Panc1 (cell line): ENCODE measurements at regions not wholly inside any gene's neighbourhood (a gene's known extent, or its start where the extent isn't known, plus 50 kb on each side); places are given as distances from the start of the nearest gene placed in this dataset.

ENCODE experiments used
- ATAC-seq: fragments of 200-7000 bp; cut with Tn5 transposase; 2 replicates; pipeline ENCODE4 v1.9.1; 2020; ENCODE audit warnings: mild to moderate bottlenecking, moderate library complexity
- BruUV-seq: library from RNA; stranded (reverse); fragments of 400-500 nt; replicated peaks from 2 replicates; lab custom pipeline; 2021; lab: Mats Ljungman, UMichigan
- CTCF ChIA-PET: fragments of 300-600 bp; sonication (Branson Sonifier 250); formaldehyde crosslinking; loops from one replicate; lab custom pipeline; 2022; ENCODE audit warnings: antibody characterized with exemption; lab: Charles Lee
- POLR2A ChIA-PET: fragments of 300-600 bp; sonication (Branson Sonifier 250); formaldehyde crosslinking; loops from one replicate; lab custom pipeline; 2022; ENCODE audit warnings: antibody characterized with exemption; lab: Charles Lee
- DNase-seq: peaks from one replicate; pipeline ENCODE4 v3.0.0-alpha.2; 2010; ENCODE audit warnings: low read depth, low spot score
- H3K27ac ChIP-seq: 2 replicates; pipeline ENCODE4 v1.5.1; 2011; ENCODE audit warnings: mild to moderate bottlenecking, low read length, inconsistent platforms
- H3K27me3 ChIP-seq: fragments of 200-500 bp; sonication (Bioruptor generic); 2 replicates; pipeline ENCODE4 v1.6.0; 2014; ENCODE audit warnings: low read length, inconsistent platforms; ENCODE audit not compliant: control insufficient read depth, insufficient read depth
- H3K36me3 ChIP-seq: fragments of 200-500 bp; sonication (Bioruptor generic); 2 replicates; pipeline ENCODE4 v1.5.1; 2014; ENCODE audit warnings: inconsistent platforms, mild to moderate bottlenecking, low read length, moderate library complexity; ENCODE audit not compliant: control insufficient read depth, insufficient read depth
- H3K4me1 ChIP-seq: 2 replicates; pipeline ENCODE4 v1.5.1; 2011; ENCODE audit warnings: inconsistent platforms, mild to moderate bottlenecking, low read length, moderate library complexity; ENCODE audit not compliant: control insufficient read depth, insufficient read depth
- H3K4me3 ChIP-seq, 2 experiments: 2 replicates each; pipeline ENCODE4 v1.5.1; 2011 to 2012; ENCODE audit warnings: low read depth in 2 of 2, low read length in 2 of 2, mild to moderate bottlenecking in 2 of 2, inconsistent platforms in 1 of 2, moderate library complexity in 1 of 2
- H3K9me3 ChIP-seq: fragments of 200-500 bp; sonication (Bioruptor generic); 2 replicates; pipeline ENCODE4 v1.5.1; 2014; ENCODE audit warnings: low read depth, mild to moderate bottlenecking, inconsistent platforms, low read length, moderate library complexity; ENCODE audit not compliant: control insufficient read depth, insufficient read depth
- POLR2AphosphoS5 ChIP-seq: IDR thresholded peaks from 2 replicates; pipeline ENCODE4 v1.6.1; 2012; ENCODE audit warnings: mild to moderate bottlenecking, low read depth, low read length, moderate library complexity
- SIN3A ChIP-seq: IDR thresholded peaks from 2 replicates; pipeline ENCODE4 v1.6.1; 2012; ENCODE audit warnings: low read depth, mild to moderate bottlenecking, low read length, moderate library complexity, borderline replicate concordance; ENCODE audit not compliant: insufficient read depth
- TCF7L2 ChIP-seq: IDR thresholded peaks from 2 replicates; pipeline ENCODE4 v1.6.1; 2011; ENCODE audit warnings: mild to moderate bottlenecking, low read depth, low read length, inconsistent platforms
- in situ Hi-C: cut with HindIII; loops from 2 replicates; pipeline ENCODE4 v1.10.0; 2016; ENCODE audit warnings: low sequenced_read_pairs, low pct_unique_long_range_greater_than_20kb
- intact Hi-C: fragments of 100-400 bp; cut with micrococcal nuclease; formaldehyde crosslinking; loops from one replicate; pipeline ENCODE4 v1.10.0; 2022; ENCODE audit not compliant: unreplicated experiment
- TF ChIP-seq, protein P1 (sequence below), 2 experiments: IDR thresholded peaks; 2 replicates each; pipeline ENCODE4 v1.6.1; 2011 to 2012; ENCODE audit warnings: low read depth in 2 of 2, control low read depth in 1 of 2, low read length in 1 of 2, mild to moderate bottlenecking in 1 of 2, moderate library complexity in 1 of 2; ENCODE audit not compliant: insufficient read depth in 1 of 2
- TF ChIP-seq, protein P2 (sequence below): fragments of 450-650 bp; IDR thresholded peaks from 2 replicates; pipeline ENCODE4 v1.5.1; 2017; ENCODE audit warnings: mild to moderate bottlenecking

DNA sequence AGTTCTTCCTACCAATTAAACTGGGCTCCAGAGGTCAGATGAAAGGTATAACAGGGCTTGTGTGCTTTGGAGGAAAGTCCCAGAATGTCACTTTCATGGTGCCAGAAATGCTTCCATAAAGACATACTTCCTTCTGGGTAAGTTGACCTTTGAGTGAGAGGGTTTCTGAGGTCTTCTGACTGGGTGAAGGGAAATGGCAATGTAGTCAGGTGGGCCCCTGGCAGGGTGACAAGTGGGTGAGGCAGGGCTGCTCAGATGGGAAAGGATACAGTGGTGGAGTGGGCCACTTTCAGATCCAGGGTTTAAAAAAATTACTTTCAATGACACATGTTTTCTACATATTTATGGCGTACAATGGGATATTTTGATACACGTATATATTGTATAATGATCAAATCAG is 136.5 kb upstream of the PITX1 start:
- ATAC-seq, result no peak
- TF ChIP-seq TCF7L2 (no peak), POLR2AphosphoS5 (no peak), SIN3A (no peak)
- TF ChIP-seq, protein P1, sequence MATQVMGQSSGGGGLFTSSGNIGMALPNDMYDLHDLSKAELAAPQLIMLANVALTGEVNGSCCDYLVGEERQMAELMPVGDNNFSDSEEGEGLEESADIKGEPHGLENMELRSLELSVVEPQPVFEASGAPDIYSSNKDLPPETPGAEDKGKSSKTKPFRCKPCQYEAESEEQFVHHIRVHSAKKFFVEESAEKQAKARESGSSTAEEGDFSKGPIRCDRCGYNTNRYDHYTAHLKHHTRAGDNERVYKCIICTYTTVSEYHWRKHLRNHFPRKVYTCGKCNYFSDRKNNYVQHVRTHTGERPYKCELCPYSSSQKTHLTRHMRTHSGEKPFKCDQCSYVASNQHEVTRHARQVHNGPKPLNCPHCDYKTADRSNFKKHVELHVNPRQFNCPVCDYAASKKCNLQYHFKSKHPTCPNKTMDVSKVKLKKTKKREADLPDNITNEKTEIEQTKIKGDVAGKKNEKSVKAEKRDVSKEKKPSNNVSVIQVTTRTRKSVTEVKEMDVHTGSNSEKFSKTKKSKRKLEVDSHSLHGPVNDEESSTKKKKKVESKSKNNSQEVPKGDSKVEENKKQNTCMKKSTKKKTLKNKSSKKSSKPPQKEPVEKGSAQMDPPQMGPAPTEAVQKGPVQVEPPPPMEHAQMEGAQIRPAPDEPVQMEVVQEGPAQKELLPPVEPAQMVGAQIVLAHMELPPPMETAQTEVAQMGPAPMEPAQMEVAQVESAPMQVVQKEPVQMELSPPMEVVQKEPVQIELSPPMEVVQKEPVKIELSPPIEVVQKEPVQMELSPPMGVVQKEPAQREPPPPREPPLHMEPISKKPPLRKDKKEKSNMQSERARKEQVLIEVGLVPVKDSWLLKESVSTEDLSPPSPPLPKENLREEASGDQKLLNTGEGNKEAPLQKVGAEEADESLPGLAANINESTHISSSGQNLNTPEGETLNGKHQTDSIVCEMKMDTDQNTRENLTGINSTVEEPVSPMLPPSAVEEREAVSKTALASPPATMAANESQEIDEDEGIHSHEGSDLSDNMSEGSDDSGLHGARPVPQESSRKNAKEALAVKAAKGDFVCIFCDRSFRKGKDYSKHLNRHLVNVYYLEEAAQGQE (IDR thresholded peaks at IDR 0.05; ENCODE audit: insufficient read depth in 1 of 2, low read depth in 2 of 2, low read length in 1 of 2), result no peak
- TF ChIP-seq, protein P2, sequence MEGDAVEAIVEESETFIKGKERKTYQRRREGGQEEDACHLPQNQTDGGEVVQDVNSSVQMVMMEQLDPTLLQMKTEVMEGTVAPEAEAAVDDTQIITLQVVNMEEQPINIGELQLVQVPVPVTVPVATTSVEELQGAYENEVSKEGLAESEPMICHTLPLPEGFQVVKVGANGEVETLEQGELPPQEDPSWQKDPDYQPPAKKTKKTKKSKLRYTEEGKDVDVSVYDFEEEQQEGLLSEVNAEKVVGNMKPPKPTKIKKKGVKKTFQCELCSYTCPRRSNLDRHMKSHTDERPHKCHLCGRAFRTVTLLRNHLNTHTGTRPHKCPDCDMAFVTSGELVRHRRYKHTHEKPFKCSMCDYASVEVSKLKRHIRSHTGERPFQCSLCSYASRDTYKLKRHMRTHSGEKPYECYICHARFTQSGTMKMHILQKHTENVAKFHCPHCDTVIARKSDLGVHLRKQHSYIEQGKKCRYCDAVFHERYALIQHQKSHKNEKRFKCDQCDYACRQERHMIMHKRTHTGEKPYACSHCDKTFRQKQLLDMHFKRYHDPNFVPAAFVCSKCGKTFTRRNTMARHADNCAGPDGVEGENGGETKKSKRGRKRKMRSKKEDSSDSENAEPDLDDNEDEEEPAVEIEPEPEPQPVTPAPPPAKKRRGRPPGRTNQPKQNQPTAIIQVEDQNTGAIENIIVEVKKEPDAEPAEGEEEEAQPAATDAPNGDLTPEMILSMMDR, result no peak
- POLR2A ChIA-PET, result no interaction called here
- Histone ChIP-seq H3K36me3 (no peaks in the 10 kb centered on the region), H3K4me1 (no peaks in the 10 kb centered on the region), H3K27ac (no peak overlapping the region), H3K27me3 (peaks cover 23% of the 10 kb centered on the region; the same call in 1 of the 2 replicates), H3K4me3 (no peak overlapping the region), H3K9me3 (no peaks in the 10 kb centered on the region)
- no peak for DNase-seq
- intact Hi-C loops (no loop called here), in situ Hi-C loops (no loop called here)
- CTCF ChIA-PET, result no interaction called here
- no TSS peak for BruUV-seq

- H3K4me3 ChIP-seq, result no peak overlapping the region
- peaks cover 23% of the 10 kb centered on the region; the same call in 1 of the 2 replicates for H3K27me3 ChIP-seq
- CTCF ChIA-PET, result no interaction called here
- intact Hi-C loops (no loop called here), in situ Hi-C loops (no loop called here)
- H3K9me3 ChIP-seq, result no peaks in the 10 kb centered on the region
- POLR2A ChIA-PET, result no interaction called here
- H3K36me3 ChIP-seq, result no peaks in the 10 kb centered on the region
- DNase-seq, result no peak
- no peaks in the 10 kb centered on the region for H3K4me1 ChIP-seq
- BruUV-seq, result no TSS peak
- TF ChIP-seq TCF7L2, result no peak
- TF ChIP-seq, protein P1 (IDR thresholded peaks at IDR 0.05; ENCODE audit: insufficient read depth in 1 of 2, low read depth in 2 of 2, low read length in 1 of 2), result no peak
- TF ChIP-seq POLR2AphosphoS5, result no peak
- TF ChIP-seq, protein P2, result no peak
- TF ChIP-seq SIN3A, result no peak
- ATAC-seq, result no peak
- H3K27ac ChIP-seq, result no peak overlapping the region
Measured at GRCh38 chr5:135169753-135170152, 135.7 kb upstream of the PITX1 start.
